H9 (cell line): ENCODE measurements at regions not wholly inside any gene's neighbourhood (a gene's known extent, or its start where the extent isn't known, plus 50 kb on each side); places are given as distances from the start of the nearest gene placed in this dataset.
"Not testable (repeated sequence)": the region's sequence is repeated elsewhere in the genome, so short reads cannot be mapped to it uniquely, and the experiment has no call there.

Experiments
- DNase-seq: peaks from one replicate; pipeline ENCODE4 v3.0.0-alpha.2; 2017
- H2AFZ ChIP-seq: one replicate; pipeline ENCODE4 v1.6.1; 2013; ENCODE audit warnings: mild to moderate bottlenecking, low read length, control low read depth, moderate library complexity
- H2AK5ac ChIP-seq: 2 replicates; pipeline ENCODE4 v1.6.1; 2013; ENCODE audit warnings: low read length, control low read depth, mixed read lengths; ENCODE audit not compliant: insufficient read length
- H2BK120ac ChIP-seq: one replicate; pipeline ENCODE4 v1.6.1; 2013; ENCODE audit warnings: low read depth, mild to moderate bottlenecking, low read length, control low read depth, inconsistent platforms; ENCODE audit not compliant: poor library complexity, severe bottlenecking
- H2BK12ac ChIP-seq: 2 replicates; pipeline ENCODE4 v1.6.1; 2013; ENCODE audit warnings: low read length, control low read depth, mixed read lengths, low read depth; ENCODE audit not compliant: insufficient read length
- H2BK15ac ChIP-seq: 2 replicates; pipeline ENCODE4 v1.6.1; 2013; ENCODE audit warnings: low read depth, low read length, control low read depth
- H2BK20ac ChIP-seq: one replicate; pipeline ENCODE4 v1.6.1; 2013; ENCODE audit warnings: low read depth, mild to moderate bottlenecking, low read length, control low read depth, inconsistent platforms; ENCODE audit not compliant: poor library complexity, severe bottlenecking
- H2BK5ac ChIP-seq: 2 replicates; pipeline ENCODE4 v1.6.1; 2013; ENCODE audit warnings: low read length, control low read depth, mixed read lengths; ENCODE audit not compliant: insufficient read length
- H3K14ac ChIP-seq: 2 replicates; pipeline ENCODE4 v1.6.1; 2013; ENCODE audit warnings: low read length, control low read depth; ENCODE audit not compliant: insufficient read depth
- H3K18ac ChIP-seq: 2 replicates; pipeline ENCODE4 v1.6.1; 2013; ENCODE audit warnings: low read depth, mild to moderate bottlenecking, mixed read lengths, low read length, control low read depth; ENCODE audit not compliant: insufficient read length
- H3K23ac ChIP-seq: 2 replicates; pipeline ENCODE4 v1.6.1; 2013; ENCODE audit warnings: low read length, control low read depth, mixed read lengths, low read depth; ENCODE audit not compliant: insufficient read length
- H3K23me2 ChIP-seq: 2 replicates; pipeline ENCODE4 v1.6.1; 2013; ENCODE audit warnings: low read depth, mild to moderate bottlenecking, mixed read lengths, low read length, control low read depth; ENCODE audit not compliant: insufficient read length, poor library complexity, severe bottlenecking
- H3K27ac ChIP-seq: 2 replicates; pipeline ENCODE4 v1.5.1; 2013; ENCODE audit warnings: low read length, control low read depth, mixed read lengths, low read depth; ENCODE audit not compliant: insufficient read length
- H3K27me3 ChIP-seq: 2 replicates; pipeline ENCODE4 v1.6.1; 2013; ENCODE audit warnings: low read length, control low read depth, inconsistent platforms; ENCODE audit not compliant: insufficient read depth
- H3K4ac ChIP-seq: 2 replicates; pipeline ENCODE4 v1.6.1; 2013; ENCODE audit warnings: low read depth, mild to moderate bottlenecking, control low read depth, inconsistent platforms, low read length, moderate library complexity
- H3K4me1 ChIP-seq: 2 replicates; pipeline ENCODE4 v1.6.1; 2013; ENCODE audit warnings: low read length, control low read depth, inconsistent platforms; ENCODE audit not compliant: insufficient read depth
- H3K4me2 ChIP-seq: 2 replicates; pipeline ENCODE4 v1.6.1; 2013; ENCODE audit warnings: low read length, control low read depth, mixed read lengths; ENCODE audit not compliant: insufficient read length, insufficient read depth
- H3K56ac ChIP-seq: 2 replicates; pipeline ENCODE4 v1.6.1; 2013; ENCODE audit warnings: low read depth, mild to moderate bottlenecking, mixed read lengths, low read length, control low read depth; ENCODE audit not compliant: insufficient read length
- H3K79me1 ChIP-seq: 2 replicates; pipeline ENCODE4 v1.6.1; 2013; ENCODE audit warnings: low read depth, mild to moderate bottlenecking, moderate library complexity, low read length, control low read depth, inconsistent platforms; ENCODE audit not compliant: insufficient read depth, poor library complexity, severe bottlenecking
- H3K79me2 ChIP-seq: 2 replicates; pipeline ENCODE4 v1.6.1; 2013; ENCODE audit warnings: low read length, control low read depth, inconsistent platforms; ENCODE audit not compliant: insufficient read depth
- H3K9ac ChIP-seq: 2 replicates; pipeline ENCODE4 v1.6.1; 2013; ENCODE audit warnings: low read length, control low read depth, mixed read lengths; ENCODE audit not compliant: insufficient read length; ENCODE audit errors: extremely low read depth
- H3K9me3 ChIP-seq: one replicate; pipeline ENCODE4 v1.6.1; 2013; ENCODE audit warnings: low read depth, low read length, inconsistent platforms; ENCODE audit not compliant: control insufficient read depth
- H3T11ph ChIP-seq: one replicate; pipeline ENCODE4 v1.6.1; 2013; ENCODE audit warnings: mild to moderate bottlenecking, low read length, control low read depth, inconsistent platforms
- H4K20me1 ChIP-seq: one replicate; pipeline ENCODE4 v1.6.1; 2013; ENCODE audit not compliant: control insufficient read depth, insufficient read length, insufficient read depth
- H4K5ac ChIP-seq: 2 replicates; pipeline ENCODE4 v1.6.1; 2013; ENCODE audit warnings: low read depth, mild to moderate bottlenecking, mixed read lengths, low read length, control low read depth; ENCODE audit not compliant: insufficient read length
- H4K8ac ChIP-seq: replicated peaks from 2 replicates; pipeline ENCODE4 v1.6.1; 2013; ENCODE audit warnings: low read length, control low read depth, mixed read lengths, low read depth; ENCODE audit not compliant: insufficient read length
- H4K91ac ChIP-seq: 2 replicates; pipeline ENCODE4 v1.6.1; 2013; ENCODE audit warnings: low read depth, mild to moderate bottlenecking, moderate library complexity, mixed read lengths, low read length, control low read depth; ENCODE audit not compliant: insufficient read length
- H3K27ac Mint-ChIP-seq, 3 experiments: 2 replicates in 2 of 3; 3 replicates in 1 of 3; pipeline ENCODE4 v1.8.0; 2020 to 2021; ENCODE audit warnings: mixed read lengths in 3 of 3, mild to moderate bottlenecking in 1 of 3, moderate library complexity in 1 of 3
- H3K27me3 Mint-ChIP-seq: 2 replicates; pipeline ENCODE4 v1.8.0; 2021; ENCODE audit warnings: low read depth, mild to moderate bottlenecking, moderate library complexity, mixed read lengths
- H3K36me3 Mint-ChIP-seq, 3 experiments: 2 replicates in 2 of 3; 3 replicates in 1 of 3; pipeline ENCODE4 v1.8.0; 2020 to 2021; ENCODE audit warnings: low read depth in 3 of 3, mixed read lengths in 3 of 3; ENCODE audit not compliant: insufficient read depth in 1 of 3
- H3K4me1 Mint-ChIP-seq, 2 experiments: 2 replicates each; pipeline ENCODE4 v1.8.0; 2020; ENCODE audit warnings: mixed read lengths in 2 of 2
- H3K4me3 Mint-ChIP-seq, 2 experiments: 2 replicates in 1 of 2; 3 replicates in 1 of 2; pipeline ENCODE4 v1.8.0; 2020 to 2021; ENCODE audit warnings: mild to moderate bottlenecking in 2 of 2, mixed read lengths in 2 of 2, moderate library complexity in 1 of 2
- H3K9me3 Mint-ChIP-seq, 2 experiments: 2 replicates in 1 of 2; 3 replicates in 1 of 2; pipeline ENCODE4 v1.8.0; 2020; ENCODE audit warnings: mild to moderate bottlenecking in 2 of 2, mixed read lengths in 2 of 2, moderate library complexity in 1 of 2
- CTCF ChIP-seq: fragments of 200-600 bp; sonication (generic); conservative IDR thresholded peaks from 3 replicates; pipeline ENCODE4 v1.8.0; 2021; ENCODE audit warnings: antibody characterized with exemption, mild to moderate bottlenecking
- WGBS: extraction: QIAGEN DNeasy Blood & Tissue Kit; methylation state at CpG from one replicate; pipeline ENCODE4 v1.1.7; 2013; ENCODE audit warnings: missing lambda C conversion rate, low lambda C conversion rate, mixed read lengths; ENCODE audit not compliant: insufficient read length; ENCODE audit errors: extremely low coverage; 5-methylcytosine and 5-hydroxymethylcytosine counted together

DNA sequence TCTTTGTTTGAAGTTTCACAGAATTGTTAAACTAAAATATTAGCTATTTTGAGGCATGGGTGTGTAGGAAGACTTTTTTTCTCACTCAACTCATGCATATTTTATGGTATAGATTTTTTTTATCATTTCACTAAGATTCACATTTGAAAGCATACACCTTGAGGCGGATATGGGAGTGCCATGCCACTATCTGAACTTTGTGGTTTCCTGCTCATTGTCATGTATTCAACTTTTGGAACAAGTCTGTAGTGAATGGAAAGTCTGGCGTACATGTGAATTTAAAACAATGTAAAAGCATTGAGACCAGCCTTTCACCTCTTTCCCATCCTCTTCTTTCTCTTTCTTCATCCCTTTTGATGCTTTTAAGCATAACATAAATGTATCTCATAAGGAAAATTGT lies 147.9 kb downstream of the TPBG start:
- Histone ChIP-seq H2AFZ (no peak overlapping the region), H2AK5ac (no peak overlapping the region), H4K5ac (no peak overlapping the region), H3K23me2 (no peaks in the 10 kb centered on the region), H3K79me2 (no peaks in the 10 kb centered on the region), H3K23ac (no peak overlapping the region), H3K4me2 (no peak overlapping the region), H3K9ac (no peak overlapping the region), H2BK120ac (no peak overlapping the region), H4K8ac (no peak overlapping the region), H3K27ac (no peak overlapping the region), H3K27me3 (no peaks in the 10 kb centered on the region), H2BK5ac (no peak overlapping the region), H3K14ac (no peak overlapping the region), H3K4ac (no peak overlapping the region), H4K20me1 (no peaks in the 10 kb centered on the region), H4K91ac (no peak overlapping the region), H3K4me1 (no peaks in the 10 kb centered on the region), H2BK15ac (no peak overlapping the region), H3K9me3 (no peaks in the 10 kb centered on the region), H3K79me1 (no peaks in the 10 kb centered on the region), H2BK12ac (no peak overlapping the region), H2BK20ac (no peak overlapping the region), H3T11ph (no peak overlapping the region), H3K18ac (no peak overlapping the region), H3K56ac (no peak overlapping the region)
- no peak for DNase-seq
- peaks cover 9 to 11% of the 10 kb centered on the region in 2 experiments for H3K4me1 Mint-ChIP-seq
- peaks cover 20 to 22% of the 10 kb centered on the region in 2 experiments for H3K9me3 Mint-ChIP-seq
- H3K27me3 Mint-ChIP-seq = no peaks in the 10 kb centered on the region; the same call in 1 of the 2 replicates
- H3K36me3 Mint-ChIP-seq = peaks cover 0 to 27% (median 11%) of the 10 kb centered on the region in 3 experiments; a peak in 4 of 7 replicates
- no peak for TF ChIP-seq CTCF
- WGBS = no CpG with 5 or more reads among the region's 2 CpGs
- H3K4me3 Mint-ChIP-seq = no peak overlapping the region
- no peak overlapping the region for H3K27ac Mint-ChIP-seq

- not testable (repeated sequence) for H3K27me3 Mint-ChIP-seq, H3K4me2 ChIP-seq, H4K91ac ChIP-seq, H2BK20ac ChIP-seq, H3K56ac ChIP-seq, H2BK15ac ChIP-seq, H3K14ac ChIP-seq, H2BK12ac ChIP-seq, H3K4me1 ChIP-seq, H3K9me3 ChIP-seq, H3K18ac ChIP-seq, H4K5ac ChIP-seq, DNase-seq, H3K27me3 ChIP-seq, H3K27ac ChIP-seq, H3K79me2 ChIP-seq, H3K4ac ChIP-seq, H2BK120ac ChIP-seq, H3K23ac ChIP-seq, H4K8ac ChIP-seq, H3K4me3 Mint-ChIP-seq, H3T11ph ChIP-seq, H3K9ac ChIP-seq, H3K27ac Mint-ChIP-seq, H2BK5ac ChIP-seq, H3K4me1 Mint-ChIP-seq, H2AFZ ChIP-seq, H2AK5ac ChIP-seq, H4K20me1 ChIP-seq, H3K79me1 ChIP-seq, H3K23me2 ChIP-seq
- peaks cover 28 to 35% of the 10 kb centered on the region in 2 experiments for H3K9me3 Mint-ChIP-seq
- WGBS = no CpG with 5 or more reads among the region's 4 CpGs
- peaks cover 1 to 25% (median 12%) of the 10 kb centered on the region in 3 experiments; a peak in 4 of 7 replicates for H3K36me3 Mint-ChIP-seq
These were observed 154.3 kb downstream of the TPBG start for GRCh38 chr6:82517896-82518295.
